Putamen (tissue), 1 donor: ENCODE measurements at regions not wholly inside any gene's neighbourhood (a gene's known extent, or its start where the extent isn't known, plus 50 kb on each side); places are given as distances from the start of the nearest gene placed in this dataset.
"Not testable (repeated sequence)": the region's sequence is repeated elsewhere in the genome, so short reads cannot be mapped to it uniquely, and the experiment has no call there.

ENCODE experiments used
- DNase-seq: peaks from one replicate; pipeline ENCODE4 v3.0.0-alpha.2; 2016; ENCODE audit warnings: low spot score

GRCh38 chr5:152051499-152052454 is 127.1 kb upstream of the GLRA1 start:
- no peak for DNase-seq

GRCh38 chr5:152046361-152046760 is 121.7 kb upstream of the GLRA1 start:
- DNase-seq = no peak

GRCh38 chr5:152038856-152039255 is 114.2 kb upstream of the GLRA1 start:
- DNase-seq = not testable (repeated sequence)

GRCh38 chr5:152026328-152027024 is 101.8 kb upstream of the GLRA1 start:
- not testable (repeated sequence) for DNase-seq

- no peak for DNase-seq
These were observed 91.8 kb upstream of the GLRA1 start for GRCh38 chr5:152016421-152016820.

- no peak for DNase-seq
These were observed 83.1 kb upstream of the GLRA1 start for GRCh38 chr5:152007653-152008335.

GRCh38 chr5:152004095-152004494 is 79.4 kb upstream of the GLRA1 start:
- no peak for DNase-seq
